GM12892 (cell line): ENCODE measurements at regions not wholly inside any gene's neighbourhood (a gene's known extent, or its start where the extent isn't known, plus 50 kb on each side); places are given as distances from the start of the nearest gene placed in this dataset.

Source experiments
- POLR2A ChIP-seq: IDR thresholded peaks from 2 replicates; pipeline ENCODE4 v1.6.1; 2011; ENCODE audit warnings: low read depth, low read length, control low read depth
- POLR2AphosphoS5 ChIP-seq: IDR thresholded peaks from 2 replicates; pipeline ENCODE4 v1.6.1; 2011; ENCODE audit warnings: low read depth, low read length, control low read depth

DNA sequence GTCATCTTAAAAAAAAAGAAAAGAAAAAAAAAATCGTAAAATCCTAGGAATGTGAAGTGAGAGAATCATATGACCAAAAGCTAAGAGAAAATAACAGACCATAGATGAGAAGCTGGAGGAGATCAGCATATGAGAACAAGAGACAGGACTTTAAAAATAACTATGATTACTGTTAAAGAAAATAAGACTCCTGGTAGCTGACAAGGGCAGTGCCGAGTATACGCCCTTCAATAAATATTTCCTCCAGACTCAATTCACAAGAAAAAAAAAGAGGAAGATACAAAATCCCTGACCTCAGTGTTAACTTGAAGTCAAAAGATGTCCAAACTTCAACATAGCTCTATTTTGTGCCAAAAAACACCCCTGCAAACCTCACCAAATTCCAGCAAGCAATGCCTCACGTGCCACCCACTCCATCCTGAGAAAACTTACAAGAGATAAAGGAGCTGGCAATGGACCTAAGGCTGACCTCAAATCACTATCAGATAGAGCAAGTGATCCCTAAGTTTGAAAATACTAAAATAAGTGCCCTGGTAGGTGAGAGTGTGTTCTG lies 817.2 kb downstream of the SOCS6 start:
- TF ChIP-seq POLR2AphosphoS5 (no peak), POLR2A (no peak)
